ENCODE measurements at regions not wholly inside any gene's neighbourhood (a gene's known extent, or its start where the extent isn't known, plus 50 kb on each side); places are given as distances from the start of the nearest gene placed in this dataset.

DNA sequence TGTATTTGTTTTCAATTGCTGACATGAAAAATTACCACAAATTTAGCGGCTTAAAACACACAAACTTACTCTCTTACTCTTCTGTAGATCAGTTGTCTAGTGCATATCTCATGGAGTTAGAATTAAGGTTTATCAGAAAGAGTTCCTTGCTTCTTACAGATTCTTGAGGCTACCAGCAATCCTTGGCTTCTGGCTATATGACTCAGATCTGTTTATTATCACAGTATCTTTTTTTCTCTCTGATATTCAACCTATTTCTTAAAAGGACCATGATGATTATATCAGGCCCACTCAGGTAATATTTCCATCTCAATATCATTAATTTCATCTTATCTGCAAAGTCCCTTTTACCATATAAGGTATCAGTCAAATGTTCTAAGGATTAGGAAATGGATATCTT, 263.5 kb upstream of the BCHE start:
- TF ChIP-seq, protein P1, sequence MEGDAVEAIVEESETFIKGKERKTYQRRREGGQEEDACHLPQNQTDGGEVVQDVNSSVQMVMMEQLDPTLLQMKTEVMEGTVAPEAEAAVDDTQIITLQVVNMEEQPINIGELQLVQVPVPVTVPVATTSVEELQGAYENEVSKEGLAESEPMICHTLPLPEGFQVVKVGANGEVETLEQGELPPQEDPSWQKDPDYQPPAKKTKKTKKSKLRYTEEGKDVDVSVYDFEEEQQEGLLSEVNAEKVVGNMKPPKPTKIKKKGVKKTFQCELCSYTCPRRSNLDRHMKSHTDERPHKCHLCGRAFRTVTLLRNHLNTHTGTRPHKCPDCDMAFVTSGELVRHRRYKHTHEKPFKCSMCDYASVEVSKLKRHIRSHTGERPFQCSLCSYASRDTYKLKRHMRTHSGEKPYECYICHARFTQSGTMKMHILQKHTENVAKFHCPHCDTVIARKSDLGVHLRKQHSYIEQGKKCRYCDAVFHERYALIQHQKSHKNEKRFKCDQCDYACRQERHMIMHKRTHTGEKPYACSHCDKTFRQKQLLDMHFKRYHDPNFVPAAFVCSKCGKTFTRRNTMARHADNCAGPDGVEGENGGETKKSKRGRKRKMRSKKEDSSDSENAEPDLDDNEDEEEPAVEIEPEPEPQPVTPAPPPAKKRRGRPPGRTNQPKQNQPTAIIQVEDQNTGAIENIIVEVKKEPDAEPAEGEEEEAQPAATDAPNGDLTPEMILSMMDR (optimal IDR thresholded peaks at IDR 0.05 in 1 of 3, IDR thresholded peaks at IDR 0.05 in 1 of 3, conservative IDR thresholded peaks at IDR 0.05 in 1 of 3; ENCODE audit: extremely low read depth in 1 of 3, insufficient read depth in 2 of 3, low read length in 3 of 3): no peak
- no peak for TF ChIP-seq EZH2 (IDR thresholded peaks at IDR 0.05; ENCODE audit: low read length)

Data from keratinocyte (primary cell).